ENCODE measurements at regions not wholly inside any gene's neighbourhood (a gene's known extent, or its start where the extent isn't known, plus 50 kb on each side); places are given as distances from the start of the nearest gene placed in this dataset.

DNA sequence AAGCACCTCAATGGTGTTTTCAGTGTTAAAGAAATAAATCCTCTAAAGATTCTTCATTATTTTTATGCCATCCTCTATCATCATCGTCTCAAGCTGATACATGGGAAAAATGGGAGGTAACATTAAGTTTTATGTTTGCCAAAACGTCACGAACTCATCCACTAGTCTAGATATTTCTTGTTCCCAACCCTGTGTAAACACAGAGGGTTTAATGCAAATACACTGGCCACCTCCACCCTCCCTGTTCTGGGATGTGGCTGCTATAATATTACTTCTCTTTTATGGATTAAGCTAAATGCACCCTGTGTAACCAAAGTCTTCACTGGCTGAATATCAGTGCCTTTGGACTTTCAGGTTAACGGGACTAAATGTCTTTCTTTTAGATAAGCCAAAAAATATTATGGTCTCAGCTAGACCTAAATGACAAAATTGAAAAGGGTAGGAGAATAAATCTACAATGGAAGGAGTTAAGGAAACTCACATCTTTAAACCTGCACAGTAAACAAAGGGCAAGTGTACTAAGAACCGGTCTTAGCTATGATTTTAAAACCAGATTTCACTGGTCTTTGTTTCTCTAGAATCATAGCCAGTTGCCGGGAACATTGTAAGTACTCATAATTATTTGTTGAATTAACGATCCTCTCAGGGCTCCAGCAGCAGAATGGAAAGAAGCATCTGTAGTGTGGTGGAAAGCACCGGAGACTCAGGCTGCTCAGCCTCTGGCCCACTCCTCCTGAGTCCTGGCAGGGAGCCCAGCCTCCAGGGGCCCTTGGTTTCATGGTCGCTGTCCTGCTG lies 103.5 kb upstream of the NOCT start:
- H3K27me3 ChIP-seq = no peaks in the 10 kb centered on the region
- DNase-seq = no peak
- peaks cover 3% of the 10 kb centered on the region for H3K4me1 ChIP-seq (ENCODE audit: insufficient read depth)
- H3K36me3 ChIP-seq = no peaks in the 10 kb centered on the region
- no peak overlapping the region for H3K4me3 ChIP-seq
- no peak overlapping the region for H3K27ac ChIP-seq
- no peaks in the 10 kb centered on the region for H3K9me3 ChIP-seq
- 59 to 69% (median 62%) methylated on average over 9 of the region's 9 CpGs for WGBS, 3 donors
- intact Hi-C loops (cut with DNase I) = no loop called here
- TF ChIP-seq POLR2A (IDR thresholded peaks at IDR 0.05) (no peak), EP300 (IDR thresholded peaks at IDR 0.05) (no peak)
- TF ChIP-seq, protein P1, sequence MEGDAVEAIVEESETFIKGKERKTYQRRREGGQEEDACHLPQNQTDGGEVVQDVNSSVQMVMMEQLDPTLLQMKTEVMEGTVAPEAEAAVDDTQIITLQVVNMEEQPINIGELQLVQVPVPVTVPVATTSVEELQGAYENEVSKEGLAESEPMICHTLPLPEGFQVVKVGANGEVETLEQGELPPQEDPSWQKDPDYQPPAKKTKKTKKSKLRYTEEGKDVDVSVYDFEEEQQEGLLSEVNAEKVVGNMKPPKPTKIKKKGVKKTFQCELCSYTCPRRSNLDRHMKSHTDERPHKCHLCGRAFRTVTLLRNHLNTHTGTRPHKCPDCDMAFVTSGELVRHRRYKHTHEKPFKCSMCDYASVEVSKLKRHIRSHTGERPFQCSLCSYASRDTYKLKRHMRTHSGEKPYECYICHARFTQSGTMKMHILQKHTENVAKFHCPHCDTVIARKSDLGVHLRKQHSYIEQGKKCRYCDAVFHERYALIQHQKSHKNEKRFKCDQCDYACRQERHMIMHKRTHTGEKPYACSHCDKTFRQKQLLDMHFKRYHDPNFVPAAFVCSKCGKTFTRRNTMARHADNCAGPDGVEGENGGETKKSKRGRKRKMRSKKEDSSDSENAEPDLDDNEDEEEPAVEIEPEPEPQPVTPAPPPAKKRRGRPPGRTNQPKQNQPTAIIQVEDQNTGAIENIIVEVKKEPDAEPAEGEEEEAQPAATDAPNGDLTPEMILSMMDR (IDR thresholded peaks at IDR 0.05) = no peak

DNA sequence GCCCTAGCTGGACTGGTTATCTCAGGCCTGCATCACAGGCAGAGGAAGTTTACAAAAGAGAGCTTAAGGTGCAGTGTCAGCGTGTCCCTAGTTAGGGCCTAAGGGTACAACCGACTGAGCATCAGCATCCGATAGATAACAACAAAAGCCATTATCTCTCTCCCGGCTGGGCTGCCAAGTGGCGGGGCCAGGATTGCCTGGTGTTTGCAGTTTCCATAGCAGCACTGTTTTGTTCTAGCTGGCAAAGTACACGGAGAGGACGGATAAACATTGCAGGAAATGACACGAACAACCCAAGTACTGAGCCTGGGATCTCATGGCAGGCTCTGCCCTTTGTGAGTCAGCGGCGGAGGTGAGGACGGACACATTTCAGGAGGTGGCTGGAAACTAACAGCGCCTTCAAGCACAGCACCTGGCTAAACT lies 104.7 kb upstream of the NOCT start:
- no peaks in the 10 kb centered on the region for H3K9me3 ChIP-seq
- 20 to 32% (median 28%) methylated on average over 12 of the region's 12 CpGs for WGBS, 3 donors
- no peak overlapping the region for H3K4me3 ChIP-seq
- TF ChIP-seq POLR2A (IDR thresholded peaks at IDR 0.05) (no peak), EP300 (IDR thresholded peaks at IDR 0.05) (no peak)
- TF ChIP-seq, protein P1 (IDR thresholded peaks at IDR 0.05) = no peak
- H3K4me1 ChIP-seq (ENCODE audit: insufficient read depth) = peaks cover 3% of the 10 kb centered on the region
- H3K27me3 ChIP-seq = no peaks in the 10 kb centered on the region
- peak in 3 of 5 donors; percentile 19 to 59 (median 45) for DNase-seq
- no peak overlapping the region for H3K27ac ChIP-seq
- intact Hi-C loops (cut with DNase I) = no loop called here
- no peaks in the 10 kb centered on the region for H3K36me3 ChIP-seq

DNA sequence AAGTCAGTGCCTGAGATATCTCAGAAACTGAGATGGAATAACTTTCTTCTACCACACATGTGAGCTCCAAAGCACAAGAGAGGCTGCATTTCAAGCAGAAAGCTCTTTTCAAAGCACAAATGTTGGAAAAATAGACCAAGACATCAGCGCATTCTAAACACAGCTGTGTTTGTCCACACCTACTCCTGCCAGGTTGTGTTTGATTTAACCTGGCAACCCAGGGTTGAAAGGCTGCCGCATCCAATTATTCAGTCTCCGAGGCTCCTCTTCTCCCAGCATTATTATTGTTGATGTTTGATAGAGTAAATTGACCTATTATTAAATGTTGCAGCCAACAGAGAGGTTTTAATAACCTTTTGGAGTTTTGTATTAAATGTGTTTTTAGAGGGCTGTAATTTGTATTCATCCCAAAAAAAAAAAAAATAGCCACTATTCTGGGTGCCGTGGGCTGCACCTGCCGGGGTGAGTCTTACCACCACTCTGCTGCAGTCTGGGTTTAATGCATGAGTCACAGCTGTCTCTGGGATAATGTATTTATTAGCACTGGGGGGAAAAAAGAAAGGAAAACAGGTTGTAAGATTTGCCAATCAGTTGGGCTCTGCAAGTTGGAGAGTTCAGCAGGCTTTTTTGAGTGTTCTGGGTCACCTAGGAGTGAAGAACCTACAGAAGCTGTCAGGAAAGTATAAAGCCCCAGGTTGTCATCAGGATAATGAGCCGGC lies 105.2 kb upstream of the NOCT start:
- no peak overlapping the region for H3K27ac ChIP-seq
- intact Hi-C loops (cut with DNase I) = no loop called here
- H3K36me3 ChIP-seq = no peaks in the 10 kb centered on the region
- H3K4me1 ChIP-seq (ENCODE audit: insufficient read depth) = peaks cover 3% of the 10 kb centered on the region
- TF ChIP-seq, protein P1 (IDR thresholded peaks at IDR 0.05) = no peak
- TF ChIP-seq POLR2A (IDR thresholded peaks at IDR 0.05) (no peak), EP300 (IDR thresholded peaks at IDR 0.05) (no peak)
- no peak overlapping the region for H3K4me3 ChIP-seq
- no peaks in the 10 kb centered on the region for H3K9me3 ChIP-seq
- no peaks in the 10 kb centered on the region for H3K27me3 ChIP-seq
- no peak for DNase-seq
- WGBS, 3 donors = 41 to 61% (median 48%) methylated on average over 6 of the region's 6 CpGs

DNA sequence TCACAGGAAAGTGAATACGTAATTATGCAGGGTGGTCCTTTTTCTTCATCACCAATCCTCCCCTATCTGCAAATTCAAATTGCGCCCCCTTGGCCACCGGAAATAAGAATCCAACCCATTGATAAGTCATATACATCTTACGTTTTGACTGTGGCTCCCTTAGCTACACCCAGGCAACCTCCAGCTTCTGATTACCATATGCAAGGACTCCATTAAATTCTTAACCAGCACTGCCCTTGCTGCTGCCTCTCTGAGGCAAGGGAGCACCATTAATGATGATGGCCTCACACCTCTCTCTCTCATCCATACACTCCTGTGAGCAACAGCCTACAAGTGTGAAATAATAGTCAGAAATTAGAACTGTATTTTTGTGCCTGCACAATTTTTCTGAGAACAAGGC lies 106.0 kb upstream of the NOCT start:
- DNase-seq = no peak
- H3K27ac ChIP-seq = no peak overlapping the region
- H3K4me1 ChIP-seq (ENCODE audit: insufficient read depth) = peaks cover 3% of the 10 kb centered on the region
- H3K4me3 ChIP-seq = no peak overlapping the region
- no peaks in the 10 kb centered on the region for H3K36me3 ChIP-seq
- WGBS, 3 donors = 92 to 97% (median 95%) methylated on average over 4 of the region's 4 CpGs
- H3K27me3 ChIP-seq = no peaks in the 10 kb centered on the region
- TF ChIP-seq EP300 (IDR thresholded peaks at IDR 0.05) = no peak
- TF ChIP-seq POLR2A (IDR thresholded peaks at IDR 0.05) = no peak
- TF ChIP-seq, protein P1 (IDR thresholded peaks at IDR 0.05) = no peak
- intact Hi-C loops (cut with DNase I) = no loop called here
- H3K9me3 ChIP-seq = no peaks in the 10 kb centered on the region
